ENCODE measurements at regions not wholly inside any gene's neighbourhood (a gene's known extent, or its start where the extent isn't known, plus 50 kb on each side); places are given as distances from the start of the nearest gene placed in this dataset.

- no peak for TF ChIP-seq CTCF (IDR thresholded peaks at IDR 0.05)
- no peak for TF ChIP-seq POLR2A (IDR thresholded peaks at IDR 0.05)
Measured at GRCh38 chr13:81293594-81294164, 952.8 kb upstream of the SPRY2 start.
